Peyer's patch (tissue), 4 donors: ENCODE measurements at regions not wholly inside any gene's neighbourhood (a gene's known extent, or its start where the extent isn't known, plus 50 kb on each side); places are given as distances from the start of the nearest gene placed in this dataset.

Experiments used
- CTCF ChIP-seq, 6 experiments: fragments of 450-650 bp in 4 of 6; fragments of 200-600 bp in 2 of 6; sonication (generic) in 1 of 6; IDR thresholded peaks; one replicate each; pipeline ENCODE4 v1.5.1; 2017 to 2019; ENCODE audit warnings: antibody characterized with exemption in 6 of 6, mild to moderate bottlenecking in 3 of 6, moderate library complexity in 1 of 6
- POLR2A ChIP-seq, 2 donors: fragments of 450-650 bp; IDR thresholded peaks; one replicate each; pipeline ENCODE4 v1.5.1; 2017; ENCODE audit warnings: antibody characterized with exemption in 2 of 2, mild to moderate bottlenecking in 2 of 2, moderate library complexity in 2 of 2

- TF ChIP-seq CTCF (IDR thresholded peaks at IDR 0.05): no peak
- TF ChIP-seq POLR2A (IDR thresholded peaks at IDR 0.05): no peak
These were observed 125.3 kb downstream of the ACTL8 start for GRCh38 chr1:17880449-17880848.
